Peyer's patch (tissue), 4 donors: ENCODE measurements at regions not wholly inside any gene's neighbourhood (a gene's known extent, or its start where the extent isn't known, plus 50 kb on each side); places are given as distances from the start of the nearest gene placed in this dataset.

Experiments
- DNase-seq, 3 donors: peaks; one replicate each; pipeline ENCODE4 v3.0.0-alpha.2; 2017 to 2019
- H3K27ac ChIP-seq, 4 donors: fragments of 200-600 bp; sonication (generic); one replicate each; pipeline ENCODE4 v1.5.1; 2016 to 2019
- H3K27me3 ChIP-seq, 2 donors: fragments of 200-600 bp; sonication (generic); one replicate each; pipeline ENCODE4 v1.5.1; 2019
- H3K36me3 ChIP-seq, 3 donors: fragments of 200-600 bp; sonication (generic); one replicate each; pipeline ENCODE4 v1.5.1; 2016 to 2019
- H3K4me1 ChIP-seq, 4 donors: fragments of 200-600 bp; sonication (generic); one replicate each; pipeline ENCODE4 v1.5.1; 2016 to 2019
- H3K4me3 ChIP-seq, 4 donors: fragments of 200-600 bp; sonication (generic); 1 replicate in 3 of 4; 2 replicates in 1 of 4; pipeline ENCODE4 v1.5.1; 2016 to 2019; ENCODE audit warnings: mild to moderate bottlenecking in 1 of 4
- H3K9me3 ChIP-seq, 4 donors: fragments of 200-600 bp; sonication (generic); one replicate each; pipeline ENCODE4 v1.5.1; 2016 to 2019; ENCODE audit warnings: mild to moderate bottlenecking in 1 of 4
- POLR2A ChIP-seq, 2 donors: fragments of 450-650 bp; IDR thresholded peaks; one replicate each; pipeline ENCODE4 v1.5.1; 2017; ENCODE audit warnings: antibody characterized with exemption in 2 of 2, mild to moderate bottlenecking in 2 of 2, moderate library complexity in 2 of 2
- TF ChIP-seq, protein P1 (sequence below), 6 experiments: fragments of 450-650 bp in 4 of 6; fragments of 200-600 bp in 2 of 6; sonication (generic) in 1 of 6; IDR thresholded peaks; one replicate each; pipeline ENCODE4 v1.5.1; 2017 to 2019; ENCODE audit warnings: antibody characterized with exemption in 6 of 6, mild to moderate bottlenecking in 3 of 6, moderate library complexity in 1 of 6

DNA sequence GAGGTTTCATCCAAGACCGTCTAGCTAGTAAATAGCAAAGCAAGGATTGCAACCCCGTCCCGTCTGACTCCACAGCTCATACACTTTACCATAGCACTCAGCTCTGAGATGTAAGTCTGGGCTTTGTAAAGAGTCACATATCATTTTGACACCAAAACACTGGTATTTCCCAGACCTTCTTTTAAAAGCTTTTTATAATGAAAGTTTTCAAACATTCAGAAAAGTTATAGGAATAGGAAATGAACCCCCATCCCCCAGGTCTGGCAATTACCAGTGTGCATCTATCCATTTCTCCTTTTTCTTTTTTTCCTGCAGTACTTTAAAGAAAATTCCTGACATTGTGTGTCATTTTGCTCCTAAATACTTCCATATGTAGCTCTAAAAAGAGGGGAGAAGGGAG is 183.6 kb upstream of the CCND2 start:
- H3K9me3 ChIP-seq, result no peaks in the 10 kb centered on the region
- H3K27me3 ChIP-seq, result no peaks in the 10 kb centered on the region
- no peak overlapping the region for H3K27ac ChIP-seq
- TF ChIP-seq, protein P1, sequence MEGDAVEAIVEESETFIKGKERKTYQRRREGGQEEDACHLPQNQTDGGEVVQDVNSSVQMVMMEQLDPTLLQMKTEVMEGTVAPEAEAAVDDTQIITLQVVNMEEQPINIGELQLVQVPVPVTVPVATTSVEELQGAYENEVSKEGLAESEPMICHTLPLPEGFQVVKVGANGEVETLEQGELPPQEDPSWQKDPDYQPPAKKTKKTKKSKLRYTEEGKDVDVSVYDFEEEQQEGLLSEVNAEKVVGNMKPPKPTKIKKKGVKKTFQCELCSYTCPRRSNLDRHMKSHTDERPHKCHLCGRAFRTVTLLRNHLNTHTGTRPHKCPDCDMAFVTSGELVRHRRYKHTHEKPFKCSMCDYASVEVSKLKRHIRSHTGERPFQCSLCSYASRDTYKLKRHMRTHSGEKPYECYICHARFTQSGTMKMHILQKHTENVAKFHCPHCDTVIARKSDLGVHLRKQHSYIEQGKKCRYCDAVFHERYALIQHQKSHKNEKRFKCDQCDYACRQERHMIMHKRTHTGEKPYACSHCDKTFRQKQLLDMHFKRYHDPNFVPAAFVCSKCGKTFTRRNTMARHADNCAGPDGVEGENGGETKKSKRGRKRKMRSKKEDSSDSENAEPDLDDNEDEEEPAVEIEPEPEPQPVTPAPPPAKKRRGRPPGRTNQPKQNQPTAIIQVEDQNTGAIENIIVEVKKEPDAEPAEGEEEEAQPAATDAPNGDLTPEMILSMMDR (IDR thresholded peaks at IDR 0.05), result no peak
- no peak for TF ChIP-seq POLR2A (IDR thresholded peaks at IDR 0.05)
- no peaks in the 10 kb centered on the region for H3K4me1 ChIP-seq
- no peaks in the 10 kb centered on the region for H3K36me3 ChIP-seq
- no peak for DNase-seq
- no peak overlapping the region for H3K4me3 ChIP-seq

DNA sequence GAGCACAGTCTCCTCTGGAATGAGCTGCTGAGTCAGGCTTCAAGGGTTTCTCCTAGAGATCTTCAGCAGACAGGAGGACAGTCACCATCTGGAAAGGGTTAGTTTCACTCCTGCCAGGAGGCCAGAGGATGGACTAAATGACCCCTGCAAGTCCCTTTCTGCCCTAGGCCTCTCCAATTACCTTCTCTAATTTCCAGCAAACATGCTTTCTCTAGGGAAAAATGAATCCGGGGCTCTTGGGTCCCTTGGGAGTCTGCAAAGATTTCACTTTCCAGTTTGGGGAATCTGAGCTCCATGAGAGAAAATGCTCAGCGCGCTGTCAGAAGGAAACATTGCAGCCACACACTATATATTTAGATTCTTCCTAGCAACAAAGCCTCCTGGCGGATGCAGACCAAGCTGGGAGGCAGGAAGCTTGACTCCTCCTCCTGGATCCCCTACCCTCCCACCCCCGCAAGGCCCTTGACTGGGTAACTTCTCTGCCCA is 184.4 kb upstream of the CCND2 start:
- no peak overlapping the region for H3K4me3 ChIP-seq
- DNase-seq, result no peak
- H3K27ac ChIP-seq, result no peak overlapping the region
- H3K27me3 ChIP-seq, result no peaks in the 10 kb centered on the region
- H3K4me1 ChIP-seq, result no peaks in the 10 kb centered on the region
- no peaks in the 10 kb centered on the region for H3K9me3 ChIP-seq
- no peaks in the 10 kb centered on the region for H3K36me3 ChIP-seq
- TF ChIP-seq, protein P1 (IDR thresholded peaks at IDR 0.05), result no peak
- no peak for TF ChIP-seq POLR2A (IDR thresholded peaks at IDR 0.05)

- H3K36me3 ChIP-seq, result no peaks in the 10 kb centered on the region
- H3K27me3 ChIP-seq, result no peaks in the 10 kb centered on the region
- no peaks in the 10 kb centered on the region for H3K9me3 ChIP-seq
- no peak overlapping the region for H3K27ac ChIP-seq
- TF ChIP-seq POLR2A (IDR thresholded peaks at IDR 0.05), result no peak
- TF ChIP-seq, protein P1 (IDR thresholded peaks at IDR 0.05), result no peak
- DNase-seq, result no peak
- H3K4me1 ChIP-seq, result no peaks in the 10 kb centered on the region
- no peak overlapping the region for H3K4me3 ChIP-seq
Measured at GRCh38 chr12:4088451-4088850, 185.1 kb upstream of the CCND2 start.

DNA sequence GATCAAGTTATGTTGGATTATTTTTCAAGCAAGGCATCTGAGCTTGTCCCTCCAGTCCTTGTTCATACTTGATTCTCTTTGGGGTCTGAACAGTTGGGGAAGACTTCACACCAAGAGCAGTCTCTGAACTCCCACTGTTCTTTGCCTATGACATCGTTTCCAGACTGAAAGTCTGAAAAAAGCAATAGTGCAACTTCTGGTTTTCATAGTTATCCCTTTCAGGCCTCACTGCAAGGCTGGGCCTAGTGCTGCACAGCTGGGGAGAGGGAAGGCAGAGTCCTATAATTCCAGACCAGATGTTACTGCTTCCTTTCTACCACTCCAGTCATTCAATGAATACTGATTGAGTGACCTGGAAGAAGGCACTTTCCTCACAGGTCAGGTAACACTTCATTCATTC is 187.1 kb upstream of the CCND2 start:
- H3K27ac ChIP-seq, result no peak overlapping the region
- no peaks in the 10 kb centered on the region for H3K36me3 ChIP-seq
- no peaks in the 10 kb centered on the region for H3K4me1 ChIP-seq
- H3K27me3 ChIP-seq, result no peaks in the 10 kb centered on the region
- TF ChIP-seq, protein P1 (IDR thresholded peaks at IDR 0.05), result no peak
- TF ChIP-seq POLR2A (IDR thresholded peaks at IDR 0.05), result no peak
- H3K4me3 ChIP-seq, result no peak overlapping the region
- H3K9me3 ChIP-seq, result no peaks in the 10 kb centered on the region
- no peak for DNase-seq

DNA sequence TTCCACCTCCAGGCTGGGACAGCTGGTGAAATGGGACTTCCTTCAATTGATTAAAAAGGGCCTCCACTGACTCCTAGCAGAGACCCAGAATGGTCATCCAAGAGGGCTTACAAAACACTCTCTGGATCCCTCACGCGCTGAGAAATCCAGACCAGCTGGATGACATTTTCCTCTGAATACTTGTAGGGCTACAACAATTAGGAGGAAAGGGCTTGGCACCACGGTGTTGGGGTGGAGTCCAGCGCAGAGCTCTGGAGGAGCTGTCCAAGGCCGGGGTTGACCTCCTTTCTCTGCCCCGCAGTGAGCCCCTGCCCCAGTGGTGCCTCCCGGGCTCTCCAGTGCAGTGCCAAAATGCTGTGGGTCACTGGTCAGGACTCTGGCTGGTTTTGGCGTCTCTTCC is 189.0 kb upstream of the CCND2 start:
- no peak overlapping the region for H3K27ac ChIP-seq
- H3K27me3 ChIP-seq, result no peaks in the 10 kb centered on the region
- H3K36me3 ChIP-seq, result no peaks in the 10 kb centered on the region
- no peak for DNase-seq
- H3K4me3 ChIP-seq, result no peak overlapping the region
- no peak for TF ChIP-seq POLR2A (IDR thresholded peaks at IDR 0.05)
- TF ChIP-seq, protein P1 (IDR thresholded peaks at IDR 0.05), result no peak
- H3K9me3 ChIP-seq, result no peaks in the 10 kb centered on the region
- H3K4me1 ChIP-seq, result no peaks in the 10 kb centered on the region

DNA sequence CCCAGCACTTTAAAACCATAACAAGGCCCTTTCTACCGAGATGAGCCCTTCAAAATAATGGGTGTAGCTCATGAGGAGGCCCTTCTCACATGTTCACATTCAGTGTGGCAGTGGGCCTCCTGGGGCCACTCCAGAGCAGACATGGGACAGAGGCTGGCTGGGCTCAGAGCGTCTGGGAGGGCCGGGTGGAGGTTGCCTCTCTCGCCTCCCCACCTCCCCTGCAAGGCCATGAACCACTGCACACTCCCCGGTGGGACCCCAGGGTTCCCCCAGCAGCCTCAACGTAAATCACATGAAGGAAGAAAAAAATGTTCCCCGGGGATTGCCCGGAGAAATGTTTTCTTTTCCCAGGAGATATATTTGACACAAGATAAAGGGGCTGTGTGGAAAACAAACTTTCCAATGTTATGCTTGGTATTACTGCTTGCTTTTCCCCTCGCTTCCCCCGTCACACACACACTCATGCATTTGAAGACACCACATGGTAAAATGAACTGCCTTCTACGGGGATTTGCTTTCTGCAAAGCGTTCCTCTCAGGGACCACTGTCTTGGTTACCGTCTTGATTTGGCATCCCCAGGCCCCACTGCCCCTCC is 190.7 kb upstream of the CCND2 start:
- no peaks in the 10 kb centered on the region for H3K27me3 ChIP-seq
- TF ChIP-seq, protein P1 (IDR thresholded peaks at IDR 0.05), result no peak
- TF ChIP-seq POLR2A (IDR thresholded peaks at IDR 0.05), result no peak
- H3K36me3 ChIP-seq, result no peaks in the 10 kb centered on the region
- DNase-seq, result no peak
- no peaks in the 10 kb centered on the region for H3K9me3 ChIP-seq
- no peaks in the 10 kb centered on the region for H3K4me1 ChIP-seq
- no peak overlapping the region for H3K4me3 ChIP-seq
- H3K27ac ChIP-seq, result no peak overlapping the region
